Left ventricle myocardium inferior (tissue), 1 donor: ENCODE measurements at regions not wholly inside any gene's neighbourhood (a gene's known extent, or its start where the extent isn't known, plus 50 kb on each side); places are given as distances from the start of the nearest gene placed in this dataset.

Source experiments
- DNase-seq: peaks from one replicate; pipeline ENCODE4 v3.0.0-alpha.2; 2020
- H3K27ac ChIP-seq: fragments of 200-600 bp; replicated peaks from 2 replicates; pipeline ENCODE4 v1.8.0; 2021
- H3K27me3 ChIP-seq: fragments of 200-600 bp; 2 replicates; pipeline ENCODE4 v1.8.0; 2021; ENCODE audit warnings: low read depth
- H3K36me3 ChIP-seq: fragments of 200-600 bp; 2 replicates; pipeline ENCODE4 v1.8.0; 2021
- H3K4me1 ChIP-seq: fragments of 200-600 bp; 2 replicates; pipeline ENCODE4 v1.8.0; 2021
- H3K4me3 ChIP-seq: fragments of 200-600 bp; 2 replicates; pipeline ENCODE4 v1.8.0; 2021; ENCODE audit warnings: mild to moderate bottlenecking, moderate library complexity
- H3K9me3 ChIP-seq: fragments of 200-600 bp; replicated peaks from 2 replicates; pipeline ENCODE4 v1.8.0; 2021
- intact Hi-C: fragments of 100-400 bp; cut with micrococcal nuclease; formaldehyde crosslinking; loops from one replicate; pipeline ENCODE4 v1.11.0; 2022
- TF ChIP-seq, protein P1 (sequence below): fragments of 200-600 bp; IDR thresholded peaks from 2 replicates; pipeline ENCODE4 v1.8.0; 2021; ENCODE audit warnings: antibody characterized with exemption, mild to moderate bottlenecking, borderline replicate concordance
- donor health status: DM: no; HTN: yes; CAD: no; lungs with severe emphysema.

- TF ChIP-seq, protein P1, sequence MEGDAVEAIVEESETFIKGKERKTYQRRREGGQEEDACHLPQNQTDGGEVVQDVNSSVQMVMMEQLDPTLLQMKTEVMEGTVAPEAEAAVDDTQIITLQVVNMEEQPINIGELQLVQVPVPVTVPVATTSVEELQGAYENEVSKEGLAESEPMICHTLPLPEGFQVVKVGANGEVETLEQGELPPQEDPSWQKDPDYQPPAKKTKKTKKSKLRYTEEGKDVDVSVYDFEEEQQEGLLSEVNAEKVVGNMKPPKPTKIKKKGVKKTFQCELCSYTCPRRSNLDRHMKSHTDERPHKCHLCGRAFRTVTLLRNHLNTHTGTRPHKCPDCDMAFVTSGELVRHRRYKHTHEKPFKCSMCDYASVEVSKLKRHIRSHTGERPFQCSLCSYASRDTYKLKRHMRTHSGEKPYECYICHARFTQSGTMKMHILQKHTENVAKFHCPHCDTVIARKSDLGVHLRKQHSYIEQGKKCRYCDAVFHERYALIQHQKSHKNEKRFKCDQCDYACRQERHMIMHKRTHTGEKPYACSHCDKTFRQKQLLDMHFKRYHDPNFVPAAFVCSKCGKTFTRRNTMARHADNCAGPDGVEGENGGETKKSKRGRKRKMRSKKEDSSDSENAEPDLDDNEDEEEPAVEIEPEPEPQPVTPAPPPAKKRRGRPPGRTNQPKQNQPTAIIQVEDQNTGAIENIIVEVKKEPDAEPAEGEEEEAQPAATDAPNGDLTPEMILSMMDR: no peak
These were observed 154.0 kb upstream of the GPR12 start for GRCh38 chr13:26914624-26915023.

DNA sequence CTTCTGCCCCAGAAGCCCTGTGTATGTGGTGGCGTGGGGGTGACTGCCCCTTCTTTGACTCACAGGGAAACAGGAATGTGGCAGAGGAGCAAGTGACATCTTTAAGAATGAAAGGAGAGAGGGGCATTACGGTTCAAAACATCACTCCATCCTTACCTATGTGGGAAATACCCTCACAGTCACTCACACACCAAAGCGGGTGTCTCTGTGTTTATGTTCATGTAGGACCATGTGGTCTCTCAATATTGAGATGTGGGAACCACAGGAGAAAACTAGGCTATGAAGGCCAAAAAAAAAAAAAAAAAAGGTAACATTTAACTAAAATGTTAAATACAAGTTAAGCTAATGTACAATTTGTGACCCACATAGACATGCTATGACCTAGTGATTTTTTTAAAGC lies 153.6 kb upstream of the GPR12 start:
- Histone ChIP-seq H3K36me3 (no peaks in the 10 kb centered on the region), H3K4me3 (no peak overlapping the region), H3K27me3 (peaks cover 12% of the 10 kb centered on the region), H3K9me3 (no peaks in the 10 kb centered on the region), H3K27ac (no peak overlapping the region), H3K4me1 (peaks cover 10% of the 10 kb centered on the region)
- intact Hi-C loops: no loop called here
- TF ChIP-seq, protein P1: no peak
- DNase-seq: no peak

More at GRCh38 chr13:26914624-26915023, 154.0 kb upstream of the GPR12 start:
- peaks cover 7% of the 10 kb centered on the region for H3K27me3 ChIP-seq
- no peaks in the 10 kb centered on the region for H3K9me3 ChIP-seq
- H3K36me3 ChIP-seq: no peaks in the 10 kb centered on the region
- DNase-seq: no peak
- no peak overlapping the region for H3K27ac ChIP-seq
- intact Hi-C loops: no loop called here
- peaks cover 10% of the 10 kb centered on the region for H3K4me1 ChIP-seq
- H3K4me3 ChIP-seq: no peak overlapping the region

DNA sequence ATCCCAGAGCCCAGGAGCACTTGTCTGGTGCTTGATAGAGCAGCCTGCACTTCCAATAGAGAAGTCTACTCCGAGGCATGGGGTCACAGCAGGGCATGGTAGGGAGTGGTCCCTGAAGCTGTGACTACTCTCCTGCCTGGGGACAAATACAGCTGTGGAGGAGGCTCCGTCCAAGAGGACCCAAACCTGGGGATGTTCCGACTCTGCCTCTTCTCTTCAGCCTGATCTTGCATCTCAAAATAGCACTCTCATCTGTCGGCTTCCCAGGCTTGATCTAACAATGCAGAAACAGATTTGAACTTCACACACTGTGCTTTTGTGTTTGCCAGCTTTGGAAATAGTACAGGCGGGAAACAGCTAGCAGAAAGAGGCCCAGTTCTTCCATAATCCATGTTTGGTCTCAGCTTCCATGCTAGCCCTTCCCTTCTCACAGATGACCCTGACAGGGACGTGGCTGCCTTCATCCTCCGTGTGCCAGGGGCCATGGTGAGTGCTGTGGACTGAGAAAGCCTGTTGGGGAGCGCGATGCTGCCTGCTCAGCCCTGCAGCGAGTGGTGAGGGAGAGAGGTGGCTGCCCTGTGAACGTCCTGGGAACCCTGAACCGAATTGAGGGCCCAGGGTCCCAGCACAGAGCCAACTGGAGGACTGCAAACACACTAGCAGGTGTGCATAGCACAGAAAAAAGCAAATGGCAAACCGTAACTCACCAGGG lies 150.3 kb upstream of the GPR12 start:
- Histone ChIP-seq H3K4me3 (no peak overlapping the region), H3K27ac (no peak overlapping the region), H3K36me3 (no peaks in the 10 kb centered on the region), H3K4me1 (peaks cover 10% of the 10 kb centered on the region), H3K9me3 (no peaks in the 10 kb centered on the region), H3K27me3 (peaks cover 32% of the 10 kb centered on the region)
- intact Hi-C loops: no loop called here
- DNase-seq: no peak
- TF ChIP-seq, protein P1: no peak

- Histone ChIP-seq H3K27me3 (peaks cover 43% of the 10 kb centered on the region), H3K9me3 (no peaks in the 10 kb centered on the region), H3K27ac (no peak overlapping the region), H3K36me3 (no peaks in the 10 kb centered on the region), H3K4me1 (peaks cover 10% of the 10 kb centered on the region), H3K4me3 (no peak overlapping the region)
- DNase-seq: no peak
- TF ChIP-seq, protein P1: no peak
- intact Hi-C loops: no loop called here
These were observed 148.9 kb upstream of the GPR12 start for GRCh38 chr13:26909477-26909876.

GRCh38 chr13:26908126-26908525 lies 147.5 kb upstream of the GPR12 start:
- intact Hi-C loops: no loop called here
- TF ChIP-seq, protein P1: no peak
- Histone ChIP-seq H3K4me1 (peaks cover 10% of the 10 kb centered on the region), H3K4me3 (no peak overlapping the region), H3K36me3 (no peaks in the 10 kb centered on the region), H3K9me3 (no peaks in the 10 kb centered on the region), H3K27me3 (peaks cover 55% of the 10 kb centered on the region), H3K27ac (no peak overlapping the region)
- DNase-seq: no peak
